GM23338 (cell line): ENCODE measurements at regions not wholly inside any gene's neighbourhood (a gene's known extent, or its start where the extent isn't known, plus 50 kb on each side); places are given as distances from the start of the nearest gene placed in this dataset.

Experiments
- CREB1 ChIP-seq: fragments of 250-450 bp; sonication (Bioruptor Pico); IDR thresholded peaks from 2 replicates; pipeline ENCODE4 v1.5.0; 2020; ENCODE audit warnings: low read depth, mild to moderate bottlenecking, moderate library complexity
- EZH2 ChIP-seq: fragments of 200-600 bp; sonication (generic); IDR thresholded peaks from one replicate; pipeline ENCODE4 v1.8.0; 2017; ENCODE audit warnings: antibody characterized with exemption, mild to moderate bottlenecking, low read depth; ENCODE audit not compliant: unreplicated experiment
- EZH2phosphoT487 ChIP-seq: fragments of 200-600 bp; sonication (generic); IDR thresholded peaks from one replicate; pipeline ENCODE4 v1.8.1; 2018; ENCODE audit warnings: antibody characterized with exemption; ENCODE audit not compliant: unreplicated experiment
- JUNB ChIP-seq: IDR thresholded peaks from one replicate; pipeline ENCODE4 v1.6.1; 2016; ENCODE audit warnings: antibody characterized with exemption; ENCODE audit not compliant: unreplicated experiment
- POLR2AphosphoS5 ChIP-seq: IDR thresholded peaks from 2 replicates; pipeline ENCODE4 v1.6.1; 2016; ENCODE audit warnings: antibody characterized with exemption, low read depth
- STAT1 ChIP-seq: IDR thresholded peaks from one replicate; pipeline ENCODE4 v1.6.1; 2016; ENCODE audit warnings: antibody characterized with exemption; ENCODE audit not compliant: unreplicated experiment
- ZNF114 ChIP-seq: fragments of 250-450 bp; sonication (Bioruptor Pico); IDR thresholded peaks from 2 replicates; pipeline ENCODE4 v1.5.0; 2020; ENCODE audit warnings: mild to moderate bottlenecking, moderate library complexity
- ZNF331 ChIP-seq: fragments of 250-450 bp; sonication (Bioruptor Pico); IDR thresholded peaks from 2 replicates; pipeline ENCODE4 v1.5.0; 2020; ENCODE audit warnings: low read depth, mild to moderate bottlenecking, moderate library complexity
- TF ChIP-seq, protein P1 (sequence below): IDR thresholded peaks from one replicate; pipeline ENCODE4 v1.6.1; 2018; ENCODE audit warnings: antibody characterized with exemption; ENCODE audit not compliant: unreplicated experiment
- TF ChIP-seq, protein P2 (sequence below), 2 experiments: fragments of 200-600 bp in 1 of 2; sonication (generic) in 1 of 2; conservative IDR thresholded peaks; 2 replicates each; pipeline versions ENCODE4 v1.5.1 to v1.6.1; 2016 to 2017; ENCODE audit warnings: antibody characterized with exemption in 2 of 2, low read depth in 2 of 2, mild to moderate bottlenecking in 2 of 2, moderate library complexity in 1 of 2
- TF ChIP-seq, protein P3 (sequence below): IDR thresholded peaks from 2 replicates; pipeline ENCODE4 v1.6.1; 2016; ENCODE audit warnings: antibody characterized with exemption
- TF ChIP-seq, protein P4 (sequence below): fragments of 250-450 bp; sonication (Bioruptor Pico); IDR thresholded peaks from 2 replicates; pipeline ENCODE4 v1.5.0; 2020; ENCODE audit warnings: mild to moderate bottlenecking, moderate library complexity

- TF ChIP-seq, protein P1, sequence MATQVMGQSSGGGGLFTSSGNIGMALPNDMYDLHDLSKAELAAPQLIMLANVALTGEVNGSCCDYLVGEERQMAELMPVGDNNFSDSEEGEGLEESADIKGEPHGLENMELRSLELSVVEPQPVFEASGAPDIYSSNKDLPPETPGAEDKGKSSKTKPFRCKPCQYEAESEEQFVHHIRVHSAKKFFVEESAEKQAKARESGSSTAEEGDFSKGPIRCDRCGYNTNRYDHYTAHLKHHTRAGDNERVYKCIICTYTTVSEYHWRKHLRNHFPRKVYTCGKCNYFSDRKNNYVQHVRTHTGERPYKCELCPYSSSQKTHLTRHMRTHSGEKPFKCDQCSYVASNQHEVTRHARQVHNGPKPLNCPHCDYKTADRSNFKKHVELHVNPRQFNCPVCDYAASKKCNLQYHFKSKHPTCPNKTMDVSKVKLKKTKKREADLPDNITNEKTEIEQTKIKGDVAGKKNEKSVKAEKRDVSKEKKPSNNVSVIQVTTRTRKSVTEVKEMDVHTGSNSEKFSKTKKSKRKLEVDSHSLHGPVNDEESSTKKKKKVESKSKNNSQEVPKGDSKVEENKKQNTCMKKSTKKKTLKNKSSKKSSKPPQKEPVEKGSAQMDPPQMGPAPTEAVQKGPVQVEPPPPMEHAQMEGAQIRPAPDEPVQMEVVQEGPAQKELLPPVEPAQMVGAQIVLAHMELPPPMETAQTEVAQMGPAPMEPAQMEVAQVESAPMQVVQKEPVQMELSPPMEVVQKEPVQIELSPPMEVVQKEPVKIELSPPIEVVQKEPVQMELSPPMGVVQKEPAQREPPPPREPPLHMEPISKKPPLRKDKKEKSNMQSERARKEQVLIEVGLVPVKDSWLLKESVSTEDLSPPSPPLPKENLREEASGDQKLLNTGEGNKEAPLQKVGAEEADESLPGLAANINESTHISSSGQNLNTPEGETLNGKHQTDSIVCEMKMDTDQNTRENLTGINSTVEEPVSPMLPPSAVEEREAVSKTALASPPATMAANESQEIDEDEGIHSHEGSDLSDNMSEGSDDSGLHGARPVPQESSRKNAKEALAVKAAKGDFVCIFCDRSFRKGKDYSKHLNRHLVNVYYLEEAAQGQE, result no peak
- TF ChIP-seq, protein P2, sequence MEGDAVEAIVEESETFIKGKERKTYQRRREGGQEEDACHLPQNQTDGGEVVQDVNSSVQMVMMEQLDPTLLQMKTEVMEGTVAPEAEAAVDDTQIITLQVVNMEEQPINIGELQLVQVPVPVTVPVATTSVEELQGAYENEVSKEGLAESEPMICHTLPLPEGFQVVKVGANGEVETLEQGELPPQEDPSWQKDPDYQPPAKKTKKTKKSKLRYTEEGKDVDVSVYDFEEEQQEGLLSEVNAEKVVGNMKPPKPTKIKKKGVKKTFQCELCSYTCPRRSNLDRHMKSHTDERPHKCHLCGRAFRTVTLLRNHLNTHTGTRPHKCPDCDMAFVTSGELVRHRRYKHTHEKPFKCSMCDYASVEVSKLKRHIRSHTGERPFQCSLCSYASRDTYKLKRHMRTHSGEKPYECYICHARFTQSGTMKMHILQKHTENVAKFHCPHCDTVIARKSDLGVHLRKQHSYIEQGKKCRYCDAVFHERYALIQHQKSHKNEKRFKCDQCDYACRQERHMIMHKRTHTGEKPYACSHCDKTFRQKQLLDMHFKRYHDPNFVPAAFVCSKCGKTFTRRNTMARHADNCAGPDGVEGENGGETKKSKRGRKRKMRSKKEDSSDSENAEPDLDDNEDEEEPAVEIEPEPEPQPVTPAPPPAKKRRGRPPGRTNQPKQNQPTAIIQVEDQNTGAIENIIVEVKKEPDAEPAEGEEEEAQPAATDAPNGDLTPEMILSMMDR (conservative IDR thresholded peaks at IDR 0.05; ENCODE audit: low read depth in 2 of 2), result no peak
- TF ChIP-seq, protein P3, sequence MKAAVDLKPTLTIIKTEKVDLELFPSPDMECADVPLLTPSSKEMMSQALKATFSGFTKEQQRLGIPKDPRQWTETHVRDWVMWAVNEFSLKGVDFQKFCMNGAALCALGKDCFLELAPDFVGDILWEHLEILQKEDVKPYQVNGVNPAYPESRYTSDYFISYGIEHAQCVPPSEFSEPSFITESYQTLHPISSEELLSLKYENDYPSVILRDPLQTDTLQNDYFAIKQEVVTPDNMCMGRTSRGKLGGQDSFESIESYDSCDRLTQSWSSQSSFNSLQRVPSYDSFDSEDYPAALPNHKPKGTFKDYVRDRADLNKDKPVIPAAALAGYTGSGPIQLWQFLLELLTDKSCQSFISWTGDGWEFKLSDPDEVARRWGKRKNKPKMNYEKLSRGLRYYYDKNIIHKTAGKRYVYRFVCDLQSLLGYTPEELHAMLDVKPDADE, result no peak
- TF ChIP-seq CREB1 (CRISPR knock-in tag), result no peak
- TF ChIP-seq POLR2AphosphoS5, result no peak
- TF ChIP-seq EZH2phosphoT487, result no peak
- no peak for TF ChIP-seq EZH2
- TF ChIP-seq, protein P4, sequence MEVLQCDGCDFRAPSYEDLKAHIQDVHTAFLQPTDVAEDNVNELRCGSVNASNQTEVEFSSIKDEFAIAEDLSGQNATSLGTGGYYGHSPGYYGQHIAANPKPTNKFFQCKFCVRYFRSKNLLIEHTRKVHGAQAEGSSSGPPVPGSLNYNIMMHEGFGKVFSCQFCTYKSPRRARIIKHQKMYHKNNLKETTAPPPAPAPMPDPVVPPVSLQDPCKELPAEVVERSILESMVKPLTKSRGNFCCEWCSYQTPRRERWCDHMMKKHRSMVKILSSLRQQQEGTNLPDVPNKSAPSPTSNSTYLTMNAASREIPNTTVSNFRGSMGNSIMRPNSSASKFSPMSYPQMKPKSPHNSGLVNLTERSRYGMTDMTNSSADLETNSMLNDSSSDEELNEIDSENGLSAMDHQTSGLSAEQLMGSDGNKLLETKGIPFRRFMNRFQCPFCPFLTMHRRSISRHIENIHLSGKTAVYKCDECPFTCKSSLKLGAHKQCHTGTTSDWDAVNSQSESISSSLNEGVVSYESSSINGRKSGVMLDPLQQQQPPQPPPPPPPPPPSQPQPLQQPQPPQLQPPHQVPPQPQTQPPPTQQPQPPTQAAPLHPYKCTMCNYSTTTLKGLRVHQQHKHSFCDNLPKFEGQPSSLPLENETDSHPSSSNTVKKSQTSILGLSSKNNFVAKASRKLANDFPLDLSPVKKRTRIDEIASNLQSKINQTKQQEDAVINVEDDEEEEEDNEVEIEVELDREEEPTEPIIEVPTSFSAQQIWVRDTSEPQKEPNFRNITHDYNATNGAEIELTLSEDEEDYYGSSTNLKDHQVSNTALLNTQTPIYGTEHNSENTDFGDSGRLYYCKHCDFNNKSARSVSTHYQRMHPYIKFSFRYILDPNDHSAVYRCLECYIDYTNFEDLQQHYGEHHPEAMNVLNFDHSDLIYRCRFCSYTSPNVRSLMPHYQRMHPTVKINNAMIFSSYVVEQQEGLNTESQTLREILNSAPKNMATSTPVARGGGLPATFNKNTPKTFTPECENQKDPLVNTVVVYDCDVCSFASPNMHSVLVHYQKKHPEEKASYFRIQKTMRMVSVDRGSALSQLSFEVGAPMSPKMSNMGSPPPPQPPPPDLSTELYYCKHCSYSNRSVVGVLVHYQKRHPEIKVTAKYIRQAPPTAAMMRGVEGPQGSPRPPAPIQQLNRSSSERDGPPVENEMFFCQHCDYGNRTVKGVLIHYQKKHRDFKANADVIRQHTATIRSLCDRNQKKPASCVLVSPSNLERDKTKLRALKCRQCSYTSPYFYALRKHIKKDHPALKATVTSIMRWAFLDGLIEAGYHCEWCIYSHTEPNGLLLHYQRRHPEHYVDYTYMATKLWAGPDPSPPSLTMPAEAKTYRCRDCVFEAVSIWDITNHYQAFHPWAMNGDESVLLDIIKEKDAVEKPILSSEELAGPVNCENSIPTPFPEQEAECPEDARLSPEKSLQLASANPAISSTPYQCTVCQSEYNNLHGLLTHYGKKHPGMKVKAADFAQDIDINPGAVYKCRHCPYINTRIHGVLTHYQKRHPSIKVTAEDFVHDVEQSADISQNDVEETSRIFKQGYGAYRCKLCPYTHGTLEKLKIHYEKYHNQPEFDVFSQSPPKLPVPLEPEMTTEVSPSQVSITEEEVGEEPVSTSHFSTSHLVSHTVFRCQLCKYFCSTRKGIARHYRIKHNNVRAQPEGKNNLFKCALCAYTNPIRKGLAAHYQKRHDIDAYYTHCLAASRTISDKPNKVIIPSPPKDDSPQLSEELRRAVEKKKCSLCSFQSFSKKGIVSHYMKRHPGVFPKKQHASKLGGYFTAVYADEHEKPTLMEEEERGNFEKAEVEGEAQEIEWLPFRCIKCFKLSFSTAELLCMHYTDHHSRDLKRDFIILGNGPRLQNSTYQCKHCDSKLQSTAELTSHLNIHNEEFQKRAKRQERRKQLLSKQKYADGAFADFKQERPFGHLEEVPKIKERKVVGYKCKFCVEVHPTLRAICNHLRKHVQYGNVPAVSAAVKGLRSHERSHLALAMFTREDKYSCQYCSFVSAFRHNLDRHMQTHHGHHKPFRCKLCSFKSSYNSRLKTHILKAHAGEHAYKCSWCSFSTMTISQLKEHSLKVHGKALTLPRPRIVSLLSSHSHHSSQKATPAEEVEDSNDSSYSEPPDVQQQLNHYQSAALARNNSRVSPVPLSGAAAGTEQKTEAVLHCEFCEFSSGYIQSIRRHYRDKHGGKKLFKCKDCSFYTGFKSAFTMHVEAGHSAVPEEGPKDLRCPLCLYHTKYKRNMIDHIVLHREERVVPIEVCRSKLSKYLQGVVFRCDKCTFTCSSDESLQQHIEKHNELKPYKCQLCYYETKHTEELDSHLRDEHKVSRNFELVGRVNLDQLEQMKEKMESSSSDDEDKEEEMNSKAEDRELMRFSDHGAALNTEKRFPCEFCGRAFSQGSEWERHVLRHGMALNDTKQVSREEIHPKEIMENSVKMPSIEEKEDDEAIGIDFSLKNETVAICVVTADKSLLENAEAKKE, result no peak
- TF ChIP-seq ZNF331 (CRISPR knock-in tag), result no peak
- no peak for TF ChIP-seq ZNF114
- no peak for TF ChIP-seq JUNB
- TF ChIP-seq STAT1, result no peak
These were observed 1428.1 kb downstream of the C4orf33 start for GRCh38 chr4:130524057-130524456.
